ENCODE measurements at regions not wholly inside any gene's neighbourhood (a gene's known extent, or its start where the extent isn't known, plus 50 kb on each side); places are given as distances from the start of the nearest gene placed in this dataset.

DNA sequence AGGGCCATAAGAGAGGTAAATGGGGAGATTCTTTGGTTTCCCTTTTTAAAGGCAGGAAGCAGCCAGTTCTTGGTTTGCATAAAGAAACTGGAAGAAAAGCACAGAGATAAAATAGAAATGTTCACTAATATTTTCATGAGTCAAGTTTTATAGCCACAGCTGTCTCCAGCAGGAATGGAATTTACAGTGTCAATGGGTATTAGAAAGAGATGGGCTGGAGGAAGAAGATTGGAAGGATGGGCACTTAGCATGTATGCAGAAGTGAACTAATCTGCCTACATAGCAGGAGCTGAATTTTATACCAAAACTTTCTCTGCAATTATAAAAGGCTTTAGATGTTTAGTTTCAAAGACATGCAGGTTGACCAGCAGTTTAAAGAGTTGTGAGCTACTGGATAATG lies 521.9 kb upstream of the GOLIM4 start:
- Histone ChIP-seq H3K27ac (no peak overlapping the region), H3K4me3 (no peak overlapping the region)
- TF ChIP-seq, protein P1, sequence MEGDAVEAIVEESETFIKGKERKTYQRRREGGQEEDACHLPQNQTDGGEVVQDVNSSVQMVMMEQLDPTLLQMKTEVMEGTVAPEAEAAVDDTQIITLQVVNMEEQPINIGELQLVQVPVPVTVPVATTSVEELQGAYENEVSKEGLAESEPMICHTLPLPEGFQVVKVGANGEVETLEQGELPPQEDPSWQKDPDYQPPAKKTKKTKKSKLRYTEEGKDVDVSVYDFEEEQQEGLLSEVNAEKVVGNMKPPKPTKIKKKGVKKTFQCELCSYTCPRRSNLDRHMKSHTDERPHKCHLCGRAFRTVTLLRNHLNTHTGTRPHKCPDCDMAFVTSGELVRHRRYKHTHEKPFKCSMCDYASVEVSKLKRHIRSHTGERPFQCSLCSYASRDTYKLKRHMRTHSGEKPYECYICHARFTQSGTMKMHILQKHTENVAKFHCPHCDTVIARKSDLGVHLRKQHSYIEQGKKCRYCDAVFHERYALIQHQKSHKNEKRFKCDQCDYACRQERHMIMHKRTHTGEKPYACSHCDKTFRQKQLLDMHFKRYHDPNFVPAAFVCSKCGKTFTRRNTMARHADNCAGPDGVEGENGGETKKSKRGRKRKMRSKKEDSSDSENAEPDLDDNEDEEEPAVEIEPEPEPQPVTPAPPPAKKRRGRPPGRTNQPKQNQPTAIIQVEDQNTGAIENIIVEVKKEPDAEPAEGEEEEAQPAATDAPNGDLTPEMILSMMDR (IDR thresholded peaks at IDR 0.05), result no peak
- DNase-seq (ENCODE audit: low spot score), result no peak

DNA sequence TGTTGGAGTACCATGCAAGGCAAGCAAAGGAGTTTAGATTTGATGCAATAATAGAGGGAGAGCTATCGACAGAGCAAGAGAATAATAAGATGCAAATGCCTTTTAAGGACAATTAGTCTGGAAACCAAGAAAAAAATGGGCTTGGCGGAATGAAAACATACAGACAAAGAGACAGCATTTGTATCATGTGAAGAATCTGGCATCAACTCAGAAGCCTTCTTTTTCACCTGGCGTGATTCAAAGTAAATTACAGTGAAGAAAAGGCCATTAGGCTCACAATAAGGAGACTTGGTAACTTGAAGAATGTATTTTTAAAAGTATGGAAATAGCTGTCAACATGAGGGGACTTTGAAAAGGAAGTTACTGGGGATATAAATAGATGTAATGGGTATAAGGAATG lies 521.2 kb upstream of the GOLIM4 start:
- DNase-seq (ENCODE audit: low spot score), result no peak
- TF ChIP-seq, protein P1 (IDR thresholded peaks at IDR 0.05), result no peak
- no peak overlapping the region for H3K27ac ChIP-seq
- no peak overlapping the region for H3K4me3 ChIP-seq

DNA sequence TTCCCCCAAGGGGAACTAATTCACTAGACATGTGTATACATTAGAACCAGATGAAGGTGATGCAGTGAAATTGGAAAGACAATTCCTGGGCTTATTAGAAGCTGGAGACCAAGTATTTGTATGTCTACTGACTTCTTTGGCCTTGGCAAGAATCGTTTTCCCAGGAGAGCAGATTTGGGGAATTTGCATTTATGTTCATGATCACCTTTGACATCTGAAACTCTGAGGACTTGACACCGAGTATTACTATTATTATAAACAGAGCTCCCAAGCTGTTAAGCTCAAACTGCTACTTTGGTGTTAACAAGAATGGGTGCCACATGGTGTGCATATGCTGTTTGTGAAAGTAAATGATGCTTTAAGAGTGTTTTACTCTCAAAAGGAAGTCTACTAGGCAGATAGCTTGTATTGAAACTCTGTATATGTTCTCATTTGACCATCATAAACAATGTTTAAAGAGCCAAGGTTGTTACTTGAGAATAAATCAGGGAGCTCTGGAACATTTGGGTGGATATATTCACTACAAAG lies 519.8 kb upstream of the GOLIM4 start:
- TF ChIP-seq, protein P1 (IDR thresholded peaks at IDR 0.05), result no peak
- no peak for DNase-seq (ENCODE audit: low spot score)
- no peak overlapping the region for H3K4me3 ChIP-seq
- H3K27ac ChIP-seq, result no peak overlapping the region

DNA sequence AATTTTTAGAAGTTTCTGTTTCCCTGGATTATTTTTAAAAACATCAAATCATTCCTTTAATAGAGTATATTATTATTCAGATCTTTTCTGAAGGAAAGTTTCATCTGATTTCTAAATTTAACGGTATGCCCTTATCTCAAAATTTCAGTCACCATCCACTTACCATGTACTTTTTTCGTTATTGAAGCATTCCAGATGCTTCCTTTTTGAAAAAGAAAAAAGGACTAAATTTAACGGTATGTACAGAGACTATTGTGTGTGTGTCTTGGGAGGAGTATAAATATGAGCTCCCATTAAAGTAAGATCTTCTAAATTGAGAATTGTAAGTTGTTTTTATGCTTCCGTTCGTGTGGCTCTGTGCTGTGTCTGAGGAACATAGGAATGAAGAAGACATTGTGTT lies 517.4 kb upstream of the GOLIM4 start:
- H3K4me3 ChIP-seq, result no peak overlapping the region
- H3K27ac ChIP-seq, result no peak overlapping the region
- DNase-seq (ENCODE audit: low spot score), result no peak
- TF ChIP-seq, protein P1 (IDR thresholded peaks at IDR 0.05), result no peak

DNA sequence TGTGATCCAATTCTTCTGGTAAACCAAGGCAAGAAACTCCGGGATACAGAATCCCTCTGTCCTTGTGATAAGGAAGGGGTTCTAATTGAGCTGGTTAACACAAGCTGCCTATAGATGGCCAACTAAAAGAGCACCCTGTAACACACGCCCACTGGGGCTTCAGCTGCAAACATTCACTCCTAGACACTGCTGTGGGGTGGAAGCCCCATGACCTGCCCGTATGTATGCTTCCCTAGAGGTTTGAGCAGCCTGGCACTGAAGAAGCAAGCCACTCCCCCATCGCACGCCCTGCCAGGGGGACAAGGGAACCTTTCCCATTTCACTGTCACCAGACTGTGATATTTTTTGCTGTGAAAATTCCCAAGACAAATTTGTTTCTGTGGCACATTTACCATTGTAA lies 516.9 kb upstream of the GOLIM4 start:
- no peak overlapping the region for H3K27ac ChIP-seq
- no peak for DNase-seq (ENCODE audit: low spot score)
- no peak overlapping the region for H3K4me3 ChIP-seq
- TF ChIP-seq, protein P1 (IDR thresholded peaks at IDR 0.05), result no peak

DNA sequence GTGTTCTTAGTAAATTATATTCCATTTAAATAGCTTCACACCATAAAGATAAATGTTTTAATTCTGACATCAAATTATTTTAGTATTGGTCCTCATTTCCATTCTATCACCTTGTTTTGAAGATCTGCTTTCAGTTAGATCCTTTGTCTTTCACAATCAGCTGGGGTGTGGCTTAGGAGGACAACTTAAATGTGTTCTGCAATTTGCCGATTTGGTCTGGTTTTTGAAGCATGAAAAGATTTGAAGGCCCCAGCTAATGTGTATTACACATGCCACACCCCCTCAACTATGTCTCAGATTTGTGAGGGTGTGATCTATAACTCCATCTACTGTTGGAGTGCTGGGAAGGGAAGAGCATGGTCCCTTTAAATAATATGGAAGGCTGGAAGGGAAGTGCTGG lies 516.1 kb upstream of the GOLIM4 start:
- Histone ChIP-seq H3K27ac (no peak overlapping the region), H3K4me3 (no peak overlapping the region)
- TF ChIP-seq, protein P1 (IDR thresholded peaks at IDR 0.05), result no peak
- no peak for DNase-seq (ENCODE audit: low spot score)

DNA sequence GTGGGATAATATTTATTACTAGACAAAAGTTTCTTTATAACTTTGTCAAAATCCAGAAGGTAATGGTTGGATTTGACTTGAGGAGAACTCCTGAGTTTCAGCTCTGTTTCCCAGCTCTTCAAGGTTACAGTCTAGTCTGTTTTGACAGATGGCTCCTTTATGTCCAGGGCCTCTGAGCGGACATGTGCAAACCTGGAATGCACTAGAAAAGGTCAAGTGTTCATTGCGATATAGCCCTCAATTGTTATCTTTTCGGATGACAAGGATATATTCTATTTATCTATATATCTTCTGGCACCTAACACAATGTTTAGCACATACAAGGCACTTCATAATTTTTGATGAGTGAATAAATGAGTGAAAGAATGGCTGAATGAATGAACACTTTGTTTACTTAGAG lies 513.2 kb upstream of the GOLIM4 start:
- TF ChIP-seq, protein P1 (IDR thresholded peaks at IDR 0.05), result no peak
- Histone ChIP-seq H3K4me3 (no peak overlapping the region), H3K27ac (no peak overlapping the region)
- no peak for DNase-seq (ENCODE audit: low spot score)

All from coronary artery (tissue), 2 donors.